ENCODE measurements at regions not wholly inside any gene's neighbourhood (a gene's known extent, or its start where the extent isn't known, plus 50 kb on each side); places are given as distances from the start of the nearest gene placed in this dataset.

GRCh38 chr16:87249425-87249824, 67.8 kb downstream of the C16orf95 start:
- Histone ChIP-seq H3K4me2 (ENCODE audit: insufficient read depth, low read length) (no peak overlapping the region), H3K36me3 (ENCODE audit: insufficient read depth, low read length) (no peaks in the 10 kb centered on the region)

GRCh38 chr16:87250431-87250960, 66.7 kb downstream of the C16orf95 start:
- no peaks in the 10 kb centered on the region for H3K79me2 ChIP-seq (ENCODE audit: insufficient read depth, low read length)
- no peak for TF ChIP-seq CTCF (IDR thresholded peaks at IDR 0.05; ENCODE audit: borderline replicate concordance, extremely low read depth, low read length, poor library complexity, severe bottlenecking)
- TF ChIP-seq EZH2 (IDR thresholded peaks at IDR 0.05; ENCODE audit: borderline replicate concordance, low read depth, low read length, severe bottlenecking): no peak
- ATAC-seq (ENCODE audit: insufficient read depth, low read depth): no peak

More at GRCh38 chr16:87249425-87249824, 67.8 kb downstream of the C16orf95 start:
- Histone ChIP-seq H3K4me3 (ENCODE audit: low read depth in 1 of 2, low read length in 2 of 2) (no peak overlapping the region), H4K20me1 (ENCODE audit: insufficient read depth, low read length) (no peaks in the 10 kb centered on the region), H2AFZ (ENCODE audit: low read depth, low read length) (no peak overlapping the region), H3K9ac (ENCODE audit: low read depth, low read length) (no peak overlapping the region), H3K79me2 (ENCODE audit: insufficient read depth, low read length) (no peaks in the 10 kb centered on the region), H3K27me3 (ENCODE audit: insufficient read depth, low read length, poor library complexity) (no peaks in the 10 kb centered on the region), H3K4me1 (ENCODE audit: insufficient read depth, low read length) (no peaks in the 10 kb centered on the region), H3K9me3 (ENCODE audit: insufficient read depth, low read length, severe bottlenecking) (no peaks in the 10 kb centered on the region), H3K27ac (ENCODE audit: low read length) (no peak overlapping the region)
- DNase-seq (no peak), ATAC-seq (ENCODE audit: insufficient read depth, low read depth) (no peak)
- TF ChIP-seq EZH2 (IDR thresholded peaks at IDR 0.05; ENCODE audit: borderline replicate concordance, low read depth, low read length, severe bottlenecking) (no peak), CTCF (IDR thresholded peaks at IDR 0.05; ENCODE audit: borderline replicate concordance, extremely low read depth, low read length, poor library complexity, severe bottlenecking) (no peak)

GRCh38 chr16:87252269-87252970, 64.8 kb downstream of the C16orf95 start:
- no peak for ATAC-seq (ENCODE audit: insufficient read depth, low read depth)
- no peak for TF ChIP-seq CTCF (IDR thresholded peaks at IDR 0.05; ENCODE audit: borderline replicate concordance, extremely low read depth, low read length, poor library complexity, severe bottlenecking)
- no peak for TF ChIP-seq EZH2 (IDR thresholded peaks at IDR 0.05; ENCODE audit: borderline replicate concordance, low read depth, low read length, severe bottlenecking)
- no peaks in the 10 kb centered on the region for H3K4me1 ChIP-seq (ENCODE audit: insufficient read depth, low read length)
- H4K20me1 ChIP-seq (ENCODE audit: insufficient read depth, low read length): no peaks in the 10 kb centered on the region
- H3K36me3 ChIP-seq (ENCODE audit: insufficient read depth, low read length): no peaks in the 10 kb centered on the region
- H3K9me3 ChIP-seq (ENCODE audit: insufficient read depth, low read length, severe bottlenecking): no peaks in the 10 kb centered on the region
- no peak for DNase-seq
- H3K4me3 ChIP-seq (ENCODE audit: low read depth in 1 of 2, low read length in 2 of 2): no peak overlapping the region
- H3K4me2 ChIP-seq (ENCODE audit: insufficient read depth, low read length): no peak overlapping the region
- no peak overlapping the region for H2AFZ ChIP-seq (ENCODE audit: low read depth, low read length)
- no peaks in the 10 kb centered on the region for H3K27me3 ChIP-seq (ENCODE audit: insufficient read depth, low read length, poor library complexity)
- no peak overlapping the region for H3K9ac ChIP-seq (ENCODE audit: low read depth, low read length)
- no peaks in the 10 kb centered on the region for H3K79me2 ChIP-seq (ENCODE audit: insufficient read depth, low read length)
- H3K27ac ChIP-seq (ENCODE audit: low read length): no peak overlapping the region

More at GRCh38 chr16:87250431-87250960, 66.7 kb downstream of the C16orf95 start:
- Histone ChIP-seq H4K20me1 (ENCODE audit: insufficient read depth, low read length) (no peaks in the 10 kb centered on the region), H2AFZ (ENCODE audit: low read depth, low read length) (no peak overlapping the region), H3K27ac (ENCODE audit: low read length) (no peak overlapping the region), H3K9ac (ENCODE audit: low read depth, low read length) (no peak overlapping the region), H3K4me2 (ENCODE audit: insufficient read depth, low read length) (no peak overlapping the region), H3K27me3 (ENCODE audit: insufficient read depth, low read length, poor library complexity) (no peaks in the 10 kb centered on the region), H3K4me1 (ENCODE audit: insufficient read depth, low read length) (no peaks in the 10 kb centered on the region), H3K36me3 (ENCODE audit: insufficient read depth, low read length) (no peaks in the 10 kb centered on the region), H3K9me3 (ENCODE audit: insufficient read depth, low read length, severe bottlenecking) (no peaks in the 10 kb centered on the region), H3K4me3 (ENCODE audit: low read depth in 1 of 2, low read length in 2 of 2) (no peak overlapping the region)
- DNase-seq: no peak
